Activated naive CD4-positive, alpha-beta T cell treated with anti-CD3 and anti-CD28 coated beads, Interleukin-2, amount 50 U/mL, for 16 hours (primary cell): ENCODE measurements at regions not wholly inside any gene's neighbourhood (a gene's known extent, or its start where the extent isn't known, plus 50 kb on each side); places are given as distances from the start of the nearest gene placed in this dataset.

Experiments used
- DNase-seq: peaks from one replicate; pipeline ENCODE4 v3.0.0-alpha.2; 2020

GRCh38 chr6:14440940-14441781, 323.6 kb downstream of the CD83 start:
- DNase-seq: no peak

GRCh38 chr6:14442242-14442641, 324.7 kb downstream of the CD83 start:
- DNase-seq: no peak

GRCh38 chr6:14443629-14444268, 326.2 kb downstream of the CD83 start:
- DNase-seq: no peak

- DNase-seq: no peak
Observed at GRCh38 chr6:14444295-14444972, 326.9 kb downstream of the CD83 start.

DNA sequence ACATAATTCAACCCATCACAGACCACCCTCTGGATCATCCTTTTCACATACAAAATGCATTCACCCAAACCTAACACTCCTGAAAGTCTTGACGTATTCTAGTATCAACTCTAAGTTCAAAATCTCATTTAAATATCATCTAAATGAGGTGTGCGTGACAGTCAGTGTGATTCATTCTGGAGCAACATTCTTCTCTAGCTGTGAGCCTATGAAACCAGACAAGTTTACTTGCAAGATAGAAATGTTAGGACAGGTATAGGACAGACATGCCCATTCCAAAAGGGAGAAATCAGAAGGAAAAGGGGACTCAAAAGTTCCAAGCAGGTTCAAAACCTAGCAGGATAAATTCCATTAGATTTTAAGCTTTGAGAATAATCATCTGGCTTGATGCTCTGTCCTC, 329.7 kb downstream of the CD83 start:
- DNase-seq: no peak

- DNase-seq: no peak
Observed at GRCh38 chr6:14448246-14448645, 330.7 kb downstream of the CD83 start.

DNA sequence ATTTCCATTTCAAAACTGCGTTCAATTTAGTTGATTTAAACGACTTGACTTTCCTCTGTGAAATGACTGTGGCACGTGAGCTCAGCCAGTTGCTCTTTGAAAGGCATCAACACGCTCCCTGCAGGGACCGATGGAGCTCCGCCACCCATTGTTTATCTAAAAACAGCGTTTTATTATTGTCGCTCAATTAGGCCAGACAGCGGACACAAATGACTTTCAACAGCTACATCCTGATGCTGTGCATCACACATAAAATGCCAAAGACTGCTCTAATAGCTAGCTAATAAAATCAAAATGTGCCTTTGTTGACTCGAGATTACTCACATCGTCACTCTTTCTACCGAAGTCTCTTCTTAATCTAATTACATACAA, 332.5 kb downstream of the CD83 start:
- no peak for DNase-seq

- no peak for DNase-seq
Observed at GRCh38 chr6:14450578-14450977, 333.0 kb downstream of the CD83 start.

- no peak for DNase-seq
Observed at GRCh38 chr6:14451594-14452374, 334.2 kb downstream of the CD83 start.

DNA sequence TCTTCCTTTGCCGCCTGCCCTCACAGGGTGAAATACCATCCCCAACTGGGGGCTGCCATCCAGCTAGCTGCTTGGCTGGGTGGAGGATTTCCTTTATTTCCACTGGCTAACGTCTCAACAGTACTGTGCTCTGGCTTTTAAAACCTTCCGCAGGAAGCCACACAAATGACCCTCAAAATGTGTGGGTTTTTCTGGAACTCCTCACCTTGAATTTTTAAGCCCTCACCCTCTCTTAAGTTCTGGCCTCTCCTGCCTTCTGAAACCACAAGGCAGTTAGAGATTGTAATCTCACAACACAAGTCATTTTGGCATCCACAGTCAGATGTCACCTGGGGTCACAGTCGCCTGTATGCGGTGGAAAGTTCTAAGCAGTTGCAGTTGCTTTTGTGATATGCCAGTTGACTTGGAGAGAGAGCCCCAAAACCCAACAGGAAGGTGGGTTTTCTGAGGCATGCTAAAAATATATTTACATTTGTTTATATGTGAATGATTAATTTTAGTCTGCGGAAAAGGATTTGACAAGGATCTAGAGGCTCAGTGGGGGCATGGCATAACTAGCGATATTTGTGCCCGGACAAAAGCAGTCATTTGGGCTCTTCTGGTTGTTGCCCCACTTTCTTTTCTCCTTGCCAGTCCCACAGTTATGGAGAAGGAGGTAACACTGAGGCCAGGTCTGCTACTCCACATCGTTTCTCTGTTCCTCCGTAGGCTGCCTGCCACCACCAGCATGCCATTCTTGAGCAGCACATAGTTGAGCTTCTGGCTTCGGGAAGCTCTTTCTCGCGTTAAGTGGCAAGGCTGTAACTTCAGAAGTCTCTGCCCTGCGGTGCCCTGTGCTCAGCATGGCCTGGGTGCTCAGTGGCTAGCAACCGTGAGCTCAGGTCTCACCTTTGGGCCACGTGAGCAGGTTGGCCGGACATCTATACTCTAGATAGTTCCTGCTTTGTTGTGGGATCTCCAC, 335.3 kb downstream of the CD83 start:
- DNase-seq: peak; percentile 35

DNA sequence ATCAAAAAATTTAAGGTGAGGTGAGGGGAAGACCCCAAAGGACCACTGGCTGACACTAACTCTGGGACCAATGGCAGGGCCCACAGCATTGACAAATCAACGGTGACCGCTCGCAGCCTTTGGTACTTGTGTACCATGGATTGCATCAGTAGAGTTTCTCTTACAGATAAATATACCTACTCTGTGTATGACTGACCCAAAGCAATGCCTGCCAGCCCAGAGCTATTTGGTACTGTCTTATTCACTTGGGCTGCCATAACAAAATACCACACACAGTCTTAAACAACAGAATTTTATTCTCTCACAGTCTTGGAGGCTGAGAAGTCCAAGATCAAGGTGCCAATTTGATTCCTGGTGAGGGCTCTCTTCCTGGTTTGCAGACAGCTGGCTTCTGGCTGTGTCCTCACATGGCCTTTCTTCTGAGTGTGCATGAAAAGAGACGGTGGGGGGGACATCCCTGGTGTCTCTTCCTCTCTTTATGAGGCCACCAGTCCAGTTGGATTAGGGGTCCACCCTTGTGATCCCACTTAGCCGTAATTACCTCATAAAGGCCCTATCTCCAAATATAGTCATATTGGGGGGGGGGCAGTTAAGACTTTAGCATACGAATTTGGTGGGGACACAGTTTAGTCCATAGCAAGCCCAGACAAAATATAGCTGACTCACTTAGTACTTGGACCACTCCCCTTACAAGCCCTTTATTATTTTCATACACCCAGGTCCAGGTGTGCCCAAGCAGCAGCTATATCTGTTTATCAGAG, 336.3 kb downstream of the CD83 start:
- DNase-seq: no peak

DNA sequence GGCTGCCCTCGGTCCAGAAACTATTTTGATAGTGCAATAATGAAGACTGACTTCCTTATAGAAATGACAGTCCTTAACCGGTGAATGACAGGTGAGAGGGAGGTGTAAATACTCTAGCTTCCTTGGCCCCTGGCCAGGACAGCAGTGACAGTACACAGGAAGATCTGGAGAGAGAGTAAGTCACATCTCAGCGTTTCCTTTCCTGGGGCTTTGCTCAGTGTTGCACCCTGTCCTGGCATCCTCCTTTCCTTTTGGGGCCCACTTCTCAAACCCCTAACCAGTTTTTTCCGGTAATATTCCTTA, 336.9 kb downstream of the CD83 start:
- DNase-seq: peak; percentile 31

DNA sequence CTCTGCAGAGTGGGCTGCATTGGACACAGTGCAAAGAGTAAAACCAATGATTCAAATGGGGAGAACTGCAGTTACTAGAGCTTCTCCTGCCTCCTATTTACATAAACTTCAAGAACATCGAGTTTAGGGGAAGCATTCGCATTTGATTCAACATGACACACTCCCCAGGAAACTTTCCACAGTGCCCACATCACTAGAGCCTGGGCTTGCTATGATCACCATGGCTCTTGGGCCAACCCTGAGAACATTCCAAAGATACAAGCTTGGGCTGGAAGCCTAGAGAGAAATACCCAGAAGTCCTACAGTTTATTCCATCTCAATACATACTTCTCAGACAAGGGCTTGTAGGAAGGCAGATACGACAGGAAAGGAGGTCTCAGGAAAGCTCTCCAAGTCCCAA, 337.9 kb downstream of the CD83 start:
- no peak for DNase-seq

GRCh38 chr6:14455876-14456648, 338.5 kb downstream of the CD83 start:
- no peak for DNase-seq

- DNase-seq: no peak
Observed at GRCh38 chr6:14456941-14457340, 339.4 kb downstream of the CD83 start.

GRCh38 chr6:14458669-14459266, 341.2 kb downstream of the CD83 start:
- no peak for DNase-seq

DNA sequence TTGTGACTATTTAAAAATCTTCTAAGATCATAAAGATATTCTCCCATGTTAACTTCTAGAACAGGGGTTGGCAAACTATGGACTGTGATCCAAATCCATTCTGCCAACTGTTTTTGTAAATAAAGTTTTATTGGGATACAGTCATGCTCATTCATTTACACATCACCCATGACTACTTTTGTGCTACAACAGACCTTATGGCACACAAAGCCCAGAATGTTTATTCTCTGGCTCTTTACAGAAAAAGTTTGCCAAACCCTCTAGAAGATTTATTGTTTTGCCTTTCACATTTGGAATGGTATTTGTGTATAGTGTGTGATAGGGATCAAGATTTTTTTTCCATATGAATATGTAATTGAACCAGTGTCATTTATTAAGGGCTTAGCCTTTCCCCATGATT, 341.7 kb downstream of the CD83 start:
- DNase-seq: no peak

- DNase-seq: no peak
Observed at GRCh38 chr6:14460556-14460955, 343.0 kb downstream of the CD83 start.

GRCh38 chr6:14462135-14462534, 344.6 kb downstream of the CD83 start:
- DNase-seq: no peak

- no peak for DNase-seq
Observed at GRCh38 chr6:14462566-14462965, 345.0 kb downstream of the CD83 start.
